ENCODE measurements at regions not wholly inside any gene's neighbourhood (a gene's known extent, or its start where the extent isn't known, plus 50 kb on each side); places are given as distances from the start of the nearest gene placed in this dataset.

DNA sequence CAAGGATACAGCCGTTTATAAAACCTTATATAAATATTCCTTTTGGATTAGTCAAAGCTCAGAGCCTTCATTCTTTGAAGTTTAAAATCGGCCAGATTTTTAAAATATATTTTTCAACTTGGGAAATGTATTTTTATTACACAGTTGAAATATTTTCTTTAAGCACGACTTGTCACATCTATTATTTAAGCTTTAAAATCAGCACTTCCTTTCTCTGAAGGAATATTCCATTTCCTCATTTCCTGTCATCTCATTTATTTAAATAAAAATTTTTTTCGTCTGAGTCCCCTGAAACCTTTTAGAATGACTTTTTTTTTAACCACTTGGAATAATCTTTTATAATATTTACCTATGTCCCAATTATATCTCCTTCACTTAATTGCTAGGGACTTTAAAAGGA, 107.5 kb upstream of the PDE3A start:
- TF ChIP-seq, protein P1, sequence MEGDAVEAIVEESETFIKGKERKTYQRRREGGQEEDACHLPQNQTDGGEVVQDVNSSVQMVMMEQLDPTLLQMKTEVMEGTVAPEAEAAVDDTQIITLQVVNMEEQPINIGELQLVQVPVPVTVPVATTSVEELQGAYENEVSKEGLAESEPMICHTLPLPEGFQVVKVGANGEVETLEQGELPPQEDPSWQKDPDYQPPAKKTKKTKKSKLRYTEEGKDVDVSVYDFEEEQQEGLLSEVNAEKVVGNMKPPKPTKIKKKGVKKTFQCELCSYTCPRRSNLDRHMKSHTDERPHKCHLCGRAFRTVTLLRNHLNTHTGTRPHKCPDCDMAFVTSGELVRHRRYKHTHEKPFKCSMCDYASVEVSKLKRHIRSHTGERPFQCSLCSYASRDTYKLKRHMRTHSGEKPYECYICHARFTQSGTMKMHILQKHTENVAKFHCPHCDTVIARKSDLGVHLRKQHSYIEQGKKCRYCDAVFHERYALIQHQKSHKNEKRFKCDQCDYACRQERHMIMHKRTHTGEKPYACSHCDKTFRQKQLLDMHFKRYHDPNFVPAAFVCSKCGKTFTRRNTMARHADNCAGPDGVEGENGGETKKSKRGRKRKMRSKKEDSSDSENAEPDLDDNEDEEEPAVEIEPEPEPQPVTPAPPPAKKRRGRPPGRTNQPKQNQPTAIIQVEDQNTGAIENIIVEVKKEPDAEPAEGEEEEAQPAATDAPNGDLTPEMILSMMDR (conservative IDR thresholded peaks at IDR 0.05 in 1 of 2, IDR thresholded peaks at IDR 0.05 in 1 of 2; ENCODE audit: extremely low read depth in 1 of 2, insufficient read depth in 1 of 2, low read depth in 1 of 2, low read length in 2 of 2), result no peak
- TF ChIP-seq EZH2 (IDR thresholded peaks at IDR 0.05; ENCODE audit: borderline replicate concordance, low read length), result no peak

Data from mammary epithelial cell (primary cell).